ENCODE measurements at regions not wholly inside any gene's neighbourhood (a gene's known extent, or its start where the extent isn't known, plus 50 kb on each side); places are given as distances from the start of the nearest gene placed in this dataset.

- peaks cover 5% of the 10 kb centered on the region for H3K27me3 Mint-ChIP-seq
- no peaks in the 10 kb centered on the region for H3K9me3 Mint-ChIP-seq
- H3K27ac Mint-ChIP-seq: no peak overlapping the region
- H3K4me1 Mint-ChIP-seq: no peaks in the 10 kb centered on the region
- H3K4me3 Mint-ChIP-seq: no peak overlapping the region
- H3K36me3 Mint-ChIP-seq: no peaks in the 10 kb centered on the region
These were observed 157.2 kb downstream of the RNF152 start for GRCh38 chr18:61735564-61736102.

- Mint-ChIP-seq H3K27ac (no peak overlapping the region), H3K4me3 (no peak overlapping the region), H3K36me3 (no peaks in the 10 kb centered on the region), H3K4me1 (no peaks in the 10 kb centered on the region), H3K27me3 (peaks cover 8% of the 10 kb centered on the region), H3K9me3 (no peaks in the 10 kb centered on the region)
These were observed 158.4 kb downstream of the RNF152 start for GRCh38 chr18:61734396-61734795.

GRCh38 chr18:61732854-61733253 lies 160.0 kb downstream of the RNF152 start:
- Mint-ChIP-seq H3K27ac (no peak overlapping the region), H3K4me3 (no peak overlapping the region), H3K36me3 (no peaks in the 10 kb centered on the region), H3K9me3 (no peaks in the 10 kb centered on the region), H3K27me3 (peaks cover 8% of the 10 kb centered on the region), H3K4me1 (no peaks in the 10 kb centered on the region)

- Mint-ChIP-seq H3K9me3 (no peaks in the 10 kb centered on the region), H3K4me3 (no peak overlapping the region), H3K36me3 (no peaks in the 10 kb centered on the region), H3K4me1 (no peaks in the 10 kb centered on the region), H3K27me3 (peaks cover 8% of the 10 kb centered on the region), H3K27ac (no peak overlapping the region)
These were observed 161.0 kb downstream of the RNF152 start for GRCh38 chr18:61731693-61732376.

GRCh38 chr18:61731178-61731577 lies 161.6 kb downstream of the RNF152 start:
- Mint-ChIP-seq H3K9me3 (no peaks in the 10 kb centered on the region), H3K27me3 (peaks cover 8% of the 10 kb centered on the region), H3K27ac (no peak overlapping the region), H3K4me3 (no peak overlapping the region), H3K4me1 (no peaks in the 10 kb centered on the region), H3K36me3 (no peaks in the 10 kb centered on the region)

GRCh38 chr18:61729322-61729721 lies 163.5 kb downstream of the RNF152 start:
- Mint-ChIP-seq H3K36me3 (no peaks in the 10 kb centered on the region), H3K4me1 (no peaks in the 10 kb centered on the region), H3K27ac (no peak overlapping the region), H3K27me3 (peaks cover 8% of the 10 kb centered on the region), H3K9me3 (no peaks in the 10 kb centered on the region), H3K4me3 (no peak overlapping the region)

- H3K4me1 Mint-ChIP-seq: no peaks in the 10 kb centered on the region
- H3K27me3 Mint-ChIP-seq: peaks cover 6% of the 10 kb centered on the region
- no peaks in the 10 kb centered on the region for H3K36me3 Mint-ChIP-seq
- no peaks in the 10 kb centered on the region for H3K9me3 Mint-ChIP-seq
- H3K27ac Mint-ChIP-seq: no peak overlapping the region
- H3K4me3 Mint-ChIP-seq: no peak overlapping the region
These were observed 165.3 kb downstream of the RNF152 start for GRCh38 chr18:61727241-61728193.

- no peaks in the 10 kb centered on the region for H3K36me3 Mint-ChIP-seq
- H3K27ac Mint-ChIP-seq: no peak overlapping the region
- H3K4me1 Mint-ChIP-seq: no peaks in the 10 kb centered on the region
- H3K4me3 Mint-ChIP-seq: no peak overlapping the region
- H3K27me3 Mint-ChIP-seq: peaks cover 2% of the 10 kb centered on the region
- no peaks in the 10 kb centered on the region for H3K9me3 Mint-ChIP-seq
These were observed 168.3 kb downstream of the RNF152 start for GRCh38 chr18:61724532-61724931.

GRCh38 chr18:61722247-61722646 lies 170.6 kb downstream of the RNF152 start:
- no peak overlapping the region for H3K4me3 Mint-ChIP-seq
- H3K9me3 Mint-ChIP-seq: no peaks in the 10 kb centered on the region
- no peaks in the 10 kb centered on the region for H3K4me1 Mint-ChIP-seq
- no peak overlapping the region for H3K27ac Mint-ChIP-seq
- peaks cover 2% of the 10 kb centered on the region for H3K27me3 Mint-ChIP-seq
- no peaks in the 10 kb centered on the region for H3K36me3 Mint-ChIP-seq

- Mint-ChIP-seq H3K4me3 (no peak overlapping the region), H3K9me3 (no peaks in the 10 kb centered on the region), H3K36me3 (no peaks in the 10 kb centered on the region)
These were observed 172.3 kb downstream of the RNF152 start for GRCh38 chr18:61720496-61720895.

GRCh38 chr18:61719671-61720070 lies 173.1 kb downstream of the RNF152 start:
- Mint-ChIP-seq H3K36me3 (no peaks in the 10 kb centered on the region), H3K4me1 (no peaks in the 10 kb centered on the region), H3K9me3 (no peaks in the 10 kb centered on the region), H3K27me3 (peaks cover 4% of the 10 kb centered on the region), H3K27ac (no peak overlapping the region), H3K4me3 (no peak overlapping the region)

More at GRCh38 chr18:61720496-61720895, 172.3 kb downstream of the RNF152 start:
- Mint-ChIP-seq H3K27me3 (peaks cover 2% of the 10 kb centered on the region), H3K4me1 (no peaks in the 10 kb centered on the region), H3K27ac (no peak overlapping the region)

GRCh38 chr18:61718944-61719343 lies 173.9 kb downstream of the RNF152 start:
- Mint-ChIP-seq H3K27me3 (peaks cover 8% of the 10 kb centered on the region), H3K4me3 (no peak overlapping the region), H3K36me3 (no peaks in the 10 kb centered on the region), H3K4me1 (no peaks in the 10 kb centered on the region), H3K27ac (no peak overlapping the region), H3K9me3 (no peaks in the 10 kb centered on the region)

GRCh38 chr18:61714421-61714820 lies 178.4 kb downstream of the RNF152 start:
- H3K4me1 Mint-ChIP-seq: no peaks in the 10 kb centered on the region
- no peak overlapping the region for H3K4me3 Mint-ChIP-seq
- no peaks in the 10 kb centered on the region for H3K36me3 Mint-ChIP-seq
- peaks cover 7% of the 10 kb centered on the region for H3K27me3 Mint-ChIP-seq
- H3K27ac Mint-ChIP-seq: no peak overlapping the region
- no peaks in the 10 kb centered on the region for H3K9me3 Mint-ChIP-seq

GRCh38 chr18:61713502-61713901 lies 179.3 kb downstream of the RNF152 start:
- Mint-ChIP-seq H3K4me3 (no peak overlapping the region), H3K4me1 (no peaks in the 10 kb centered on the region), H3K27ac (no peak overlapping the region), H3K36me3 (no peaks in the 10 kb centered on the region), H3K9me3 (no peaks in the 10 kb centered on the region), H3K27me3 (peaks cover 9% of the 10 kb centered on the region)

- Mint-ChIP-seq H3K9me3 (no peaks in the 10 kb centered on the region), H3K27ac (no peak overlapping the region), H3K4me3 (no peak overlapping the region)
These were observed 182.7 kb downstream of the RNF152 start for GRCh38 chr18:61710082-61710620.

More at GRCh38 chr18:61710082-61710620, 182.7 kb downstream of the RNF152 start:
- no peaks in the 10 kb centered on the region for H3K4me1 Mint-ChIP-seq
- H3K36me3 Mint-ChIP-seq: no peaks in the 10 kb centered on the region
- H3K27me3 Mint-ChIP-seq: peaks cover 10% of the 10 kb centered on the region
